NCI-H2107 treated with DMSO at 0.1 percent for 48 hours (cell line): ENCODE measurements at regions not wholly inside any gene's neighbourhood (a gene's known extent, or its start where the extent isn't known, plus 50 kb on each side); places are given as distances from the start of the nearest gene placed in this dataset.
"Not testable (repeated sequence)": the region's sequence is repeated elsewhere in the genome, so short reads cannot be mapped to it uniquely, and the experiment has no call there.

ENCODE experiments used
- DNase-seq: peaks from one replicate; lab custom pipeline; 2025; ENCODE audit not compliant: unreplicated experiment; lab: John Stamatoyannopoulos, UW

DNA sequence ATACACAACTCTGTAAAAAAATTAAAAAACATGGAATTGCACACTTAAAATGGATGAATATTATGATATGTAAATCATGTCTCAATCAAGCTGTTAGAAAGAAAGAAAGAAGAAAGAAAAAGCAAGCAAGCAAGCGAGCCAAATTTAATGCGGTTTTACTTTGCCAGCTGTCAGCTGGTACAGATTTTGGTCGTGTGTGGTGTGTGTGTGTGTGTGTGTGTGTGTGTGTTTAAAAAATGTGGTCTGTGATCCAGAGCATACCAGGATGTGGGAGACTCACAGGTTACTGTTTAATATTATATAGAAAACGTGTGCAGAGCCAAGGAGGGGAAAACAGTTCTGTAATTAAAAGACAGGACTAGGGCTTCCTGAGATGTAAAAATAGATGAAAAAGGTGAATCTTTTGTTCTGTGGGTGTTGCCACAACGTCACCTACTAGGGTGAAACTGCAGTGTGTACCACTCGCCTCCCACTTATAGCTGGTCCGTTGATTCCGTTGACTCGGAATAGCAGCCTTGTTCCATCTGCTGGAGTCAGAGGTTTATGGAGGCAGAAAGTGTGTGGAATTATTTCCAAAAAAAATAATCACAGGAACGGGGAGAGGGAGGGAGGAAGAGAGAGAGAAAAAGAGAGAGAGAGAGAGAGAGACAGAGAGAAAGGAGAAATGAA, 197.7 kb downstream of the BCAS1 start:
- DNase-seq = peak; percentile 86

DNA sequence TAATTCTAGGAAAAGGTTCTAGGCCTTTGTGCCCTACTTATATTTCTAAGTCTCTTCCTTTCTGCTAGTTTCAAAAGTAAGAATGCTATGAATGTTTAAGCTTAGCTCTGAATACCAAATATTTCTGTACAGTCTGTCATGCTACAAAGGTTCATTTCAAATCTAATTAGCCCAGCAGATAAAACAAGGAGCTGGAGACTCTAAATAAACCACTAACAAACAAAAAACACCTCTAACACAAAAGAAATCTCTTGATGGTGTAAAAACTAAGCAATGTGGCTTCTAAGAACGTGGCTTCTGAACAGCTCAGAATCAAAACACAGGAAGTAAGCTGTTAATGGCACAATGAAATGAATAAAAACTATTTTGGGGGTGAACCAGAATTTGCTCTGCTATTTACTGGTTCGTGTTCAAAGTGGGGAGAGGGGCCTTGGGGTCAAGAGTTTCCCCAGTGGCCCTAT, 198.3 kb downstream of the BCAS1 start:
- DNase-seq = peak; percentile 65

DNA sequence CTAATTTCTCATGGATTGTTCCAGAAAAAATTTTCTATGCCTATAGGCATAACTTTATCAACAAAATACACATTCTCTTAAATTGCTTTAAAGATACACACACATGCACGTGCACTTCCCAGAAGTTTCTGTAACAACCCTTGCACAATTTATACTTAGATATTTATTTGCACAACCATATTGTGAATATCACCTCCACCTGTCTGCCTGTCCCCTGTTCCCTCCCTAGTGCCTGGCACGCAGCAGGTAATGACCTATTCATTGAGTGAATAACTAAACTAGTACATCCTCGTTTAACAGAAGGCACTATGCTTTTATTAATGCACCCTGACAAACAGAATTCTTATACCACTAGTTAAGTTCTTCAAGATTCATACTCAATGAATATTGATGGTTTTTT, 198.9 kb downstream of the BCAS1 start:
- DNase-seq = peak; percentile 48

DNA sequence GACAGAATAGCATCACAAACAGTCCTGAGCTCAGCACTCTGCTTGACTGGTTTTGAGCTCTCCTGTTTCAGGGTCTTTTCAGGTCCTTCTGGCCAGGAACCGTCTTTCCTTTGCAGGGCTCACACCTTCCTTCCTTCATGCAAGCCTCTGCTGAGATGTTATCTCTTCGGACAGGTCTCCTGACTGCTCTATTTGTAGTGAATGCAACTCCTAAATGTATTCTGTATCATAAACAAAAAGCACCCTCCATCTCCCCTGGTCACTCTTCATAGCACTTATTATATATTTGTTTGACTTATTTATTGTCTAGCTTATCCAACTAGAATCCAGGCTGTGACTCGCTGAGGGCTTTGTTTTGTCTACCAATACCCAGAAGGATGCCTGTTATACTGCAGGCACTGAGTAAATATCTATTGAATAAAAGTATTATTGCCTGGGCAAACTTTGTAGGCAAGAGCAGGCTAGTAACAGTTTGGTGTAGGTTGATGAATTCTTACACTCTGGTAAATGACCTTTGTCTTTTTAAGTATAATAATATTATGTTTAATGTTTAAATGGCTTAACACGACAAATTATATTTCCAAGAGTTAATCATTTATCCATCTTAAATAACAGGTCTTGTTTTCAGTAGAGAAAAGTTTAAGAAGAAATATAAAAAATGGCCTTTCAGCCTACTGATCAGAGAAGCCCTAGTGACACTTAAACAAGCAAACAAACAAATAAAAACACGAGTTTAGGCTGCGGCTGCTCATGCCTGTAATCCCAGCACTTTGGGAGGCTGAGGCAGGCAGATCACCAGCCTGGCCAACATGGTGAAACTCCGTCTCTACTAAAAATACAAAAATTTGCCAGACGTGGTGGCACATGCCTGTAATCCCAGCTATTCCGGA, 199.7 kb downstream of the BCAS1 start:
- DNase-seq = peak; percentile 65

DNA sequence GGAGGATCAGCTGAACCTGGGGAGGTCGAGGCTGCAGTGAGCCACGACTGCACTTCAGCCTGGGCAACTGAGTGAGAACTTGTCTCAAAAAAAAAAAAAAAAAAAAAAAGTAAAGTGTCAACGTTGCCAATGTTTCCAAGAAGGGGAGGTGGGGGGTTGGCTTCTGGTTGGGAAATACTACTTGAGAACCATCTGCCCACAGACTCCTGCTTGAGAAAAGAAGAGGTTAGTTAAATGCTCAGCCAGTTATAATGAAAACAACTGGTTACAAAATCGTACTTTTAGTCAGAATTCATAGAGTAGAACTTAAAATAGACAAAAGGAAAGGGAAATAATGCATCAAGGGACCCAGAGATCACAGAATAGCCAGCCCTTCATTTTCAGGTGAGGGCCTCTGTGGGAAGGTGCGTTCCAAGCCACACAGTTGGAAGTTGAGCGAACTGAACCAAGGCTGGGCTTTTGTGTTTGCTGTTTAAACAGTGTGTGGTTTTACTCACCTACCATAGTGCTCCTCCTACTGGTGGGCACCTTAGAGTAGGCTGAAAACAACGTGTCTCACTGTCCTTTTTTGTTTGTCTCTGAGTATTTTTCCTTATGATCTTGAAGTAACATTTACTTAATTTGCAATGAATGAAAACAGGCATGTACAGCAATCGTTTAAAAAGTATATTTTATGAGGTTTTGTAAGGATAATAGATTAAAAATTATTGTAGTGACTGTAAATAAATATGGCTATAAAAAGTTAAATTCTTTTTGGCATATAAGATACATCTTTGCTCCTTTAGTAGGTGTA, 200.7 kb downstream of the BCAS1 start:
- peak; percentile 95 for DNase-seq

DNA sequence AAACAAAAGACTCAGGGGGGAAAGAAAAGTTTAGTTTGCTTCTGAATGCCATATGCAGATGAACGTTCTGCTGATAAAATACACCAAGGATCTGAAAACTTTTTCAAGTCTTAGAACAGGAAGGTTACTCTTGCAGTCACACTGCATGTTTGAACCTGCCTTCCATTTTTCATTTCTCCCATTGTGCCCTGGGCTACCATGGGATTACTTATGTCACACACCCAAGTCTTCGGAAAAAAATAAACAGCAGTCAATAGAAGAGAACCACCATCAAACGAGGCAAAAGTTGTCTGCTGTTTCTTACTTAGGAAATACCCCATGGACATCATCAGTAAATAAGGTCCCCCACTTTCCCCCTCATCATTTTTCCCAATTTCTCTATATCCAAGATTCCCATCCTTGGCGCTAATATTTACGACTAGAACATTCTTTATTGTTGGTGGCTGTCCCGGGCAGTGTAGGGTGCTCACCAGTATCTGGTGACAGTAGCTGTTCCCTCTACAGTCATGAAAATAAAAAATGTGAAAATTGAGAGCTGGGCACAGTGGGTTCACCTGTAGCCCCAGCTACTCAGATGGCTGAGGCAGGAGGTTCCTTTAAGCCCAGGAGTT, 202.5 kb downstream of the BCAS1 start:
- DNase-seq = peak; percentile 61

DNA sequence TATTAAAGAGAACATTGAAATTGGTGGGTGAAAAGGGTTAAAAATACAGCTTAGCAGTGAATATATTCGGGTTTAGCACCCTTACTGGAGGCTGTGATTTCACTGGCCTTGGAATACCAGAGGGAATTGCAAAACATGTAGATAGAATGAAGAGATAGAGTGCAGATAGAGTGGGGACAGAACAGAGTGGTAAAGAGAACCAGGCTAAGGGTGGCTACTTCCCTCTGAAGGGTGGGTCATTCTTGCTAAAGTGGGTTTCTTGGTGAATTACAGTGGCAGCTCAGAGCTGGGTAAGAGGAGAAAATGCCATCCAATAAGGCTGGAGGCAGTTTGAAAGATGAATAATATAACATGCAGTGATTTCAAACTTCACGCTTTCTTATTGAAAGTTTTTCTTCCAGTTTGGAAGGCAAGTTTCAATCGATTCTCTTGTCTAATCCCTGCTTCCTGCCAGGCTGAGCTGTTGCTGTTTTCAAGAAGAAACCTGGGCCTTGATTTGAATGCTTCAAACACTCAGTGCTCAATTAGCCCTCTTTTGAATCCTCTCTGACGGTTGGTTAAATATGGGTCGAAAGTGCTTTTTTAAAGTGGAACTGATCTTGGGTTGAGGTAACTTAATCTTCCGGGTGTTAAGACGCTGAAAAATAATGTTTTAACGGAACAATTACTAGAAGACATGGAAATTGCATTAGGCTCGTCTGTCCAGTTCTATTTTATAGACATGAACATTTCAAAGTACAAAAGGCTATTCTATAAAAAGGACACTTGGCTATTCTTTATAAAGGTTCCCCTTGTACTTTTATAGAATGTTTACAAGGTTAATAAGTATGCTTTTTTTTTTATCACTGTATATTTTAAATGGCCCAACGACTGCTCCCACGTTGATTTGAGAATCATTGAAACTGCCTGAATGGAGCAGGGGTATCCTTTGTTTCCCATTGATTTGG, 203.3 kb downstream of the BCAS1 start:
- peak; percentile 72 for DNase-seq

DNA sequence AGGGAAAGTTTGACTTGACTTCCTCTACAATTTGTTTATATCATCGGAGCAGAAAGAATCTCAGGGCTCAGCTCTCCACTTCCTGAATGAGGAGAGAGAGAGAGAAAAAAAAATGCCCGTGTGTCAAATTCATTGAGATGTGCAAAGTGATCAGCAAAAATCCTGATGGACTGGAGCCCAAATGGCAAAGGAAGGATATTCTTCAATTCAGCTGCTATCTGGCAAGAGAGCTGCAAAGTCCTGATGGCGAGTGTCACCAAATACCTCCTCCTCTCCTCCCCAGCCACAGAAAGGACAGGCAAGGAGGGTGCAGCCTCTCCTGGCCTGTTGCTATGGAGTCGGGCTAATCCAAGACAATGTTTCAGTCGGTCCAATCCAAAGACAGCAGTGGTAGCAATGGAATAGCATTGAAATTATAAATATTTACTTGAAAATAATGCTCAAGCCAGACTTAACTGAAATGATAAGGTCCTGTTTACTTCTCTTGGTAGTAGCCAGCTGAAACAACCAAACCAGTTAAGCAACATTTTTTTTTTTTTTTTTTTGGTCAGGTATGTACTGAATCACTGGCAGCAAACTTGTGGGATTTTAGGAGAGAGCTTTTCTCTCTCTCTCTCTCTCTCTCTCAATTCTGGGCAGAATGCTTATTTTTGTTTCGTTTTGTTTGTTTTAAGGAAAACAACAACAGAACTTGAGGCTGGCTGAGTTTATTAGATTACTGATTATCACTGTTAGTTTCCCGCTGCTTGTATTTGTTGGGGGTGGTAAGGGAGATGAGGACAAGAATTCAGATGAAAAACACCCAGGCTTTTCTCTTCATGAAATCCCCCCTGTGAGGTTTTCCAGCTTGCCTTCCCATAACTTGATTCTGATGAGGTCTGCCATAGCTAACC, 204.2 kb downstream of the BCAS1 start:
- DNase-seq = peak; percentile 79

DNA sequence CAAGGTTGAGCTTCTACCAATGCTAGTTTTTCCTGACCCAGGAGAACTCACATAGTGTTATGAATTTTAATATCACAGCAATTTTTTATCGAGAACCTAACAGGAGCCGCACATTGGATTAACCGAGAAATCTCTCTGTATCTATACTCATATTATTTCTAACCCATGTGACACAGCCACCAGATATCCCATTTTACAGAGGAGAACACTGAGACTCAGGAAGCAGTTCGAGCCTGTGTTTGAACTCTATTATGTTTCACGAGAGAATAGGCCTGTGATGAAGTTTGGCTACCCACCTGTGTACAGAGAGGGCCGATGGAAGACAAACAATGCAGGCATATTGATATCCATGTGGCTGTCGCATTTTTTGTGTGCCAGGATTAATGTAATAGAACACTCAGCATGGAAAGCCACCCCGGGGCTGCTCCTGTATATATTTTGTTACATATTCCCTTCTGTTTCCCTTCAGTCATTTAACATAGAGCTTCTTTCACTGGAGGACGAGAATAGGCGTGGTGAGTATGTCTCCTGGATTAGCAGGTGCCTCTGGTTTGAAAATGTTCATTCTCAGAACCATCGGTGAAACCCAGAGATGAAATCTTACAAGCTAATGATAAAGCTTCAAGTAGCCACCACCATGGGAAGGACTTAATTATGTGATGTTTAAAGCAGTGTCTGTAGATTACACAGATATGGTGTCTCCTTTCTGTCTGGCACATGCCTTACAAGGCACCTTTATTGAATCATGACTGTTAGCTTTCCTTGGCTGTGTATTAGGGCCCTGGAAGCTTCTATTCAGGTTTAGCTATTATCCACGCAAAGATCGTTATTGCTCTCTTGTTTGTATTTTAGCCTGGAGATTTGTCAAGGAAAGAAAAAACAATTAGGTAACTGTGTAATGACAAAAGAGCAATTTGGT, 205.4 kb downstream of the BCAS1 start:
- DNase-seq = peak; percentile 54

DNA sequence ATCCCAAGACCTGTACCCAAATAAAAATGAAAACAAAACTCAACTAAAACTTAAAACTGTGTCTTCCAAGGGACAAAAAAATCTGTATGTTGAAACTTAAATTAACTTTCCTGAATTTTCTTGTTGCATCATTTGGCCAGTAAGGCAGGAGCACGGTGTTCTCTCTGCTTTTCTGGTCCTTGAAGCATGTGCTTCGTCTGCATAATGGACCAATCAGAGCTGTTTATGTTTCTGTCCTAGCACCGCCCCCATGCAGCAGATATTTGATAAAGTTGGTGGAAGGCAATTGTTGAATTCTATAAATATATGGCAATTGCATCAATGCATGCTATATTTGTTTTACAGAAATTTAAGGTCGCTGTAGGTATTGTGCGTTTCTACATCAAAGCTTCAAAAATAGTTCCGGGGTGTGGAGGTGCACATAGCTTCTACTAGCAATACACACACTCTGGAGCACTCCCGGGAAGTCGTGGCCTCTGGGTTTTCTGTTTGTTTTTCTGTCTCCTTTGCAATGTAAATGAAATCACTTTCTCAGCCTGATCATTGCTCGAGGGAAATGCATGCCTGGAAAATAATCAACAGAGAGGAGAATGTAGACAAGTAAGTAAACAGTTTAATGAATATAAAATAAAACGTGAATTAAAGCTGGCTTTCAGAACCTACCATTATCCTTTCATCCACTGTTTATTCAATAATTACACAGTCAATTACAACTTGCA, 206.3 kb downstream of the BCAS1 start:
- DNase-seq = peak; percentile 24

DNA sequence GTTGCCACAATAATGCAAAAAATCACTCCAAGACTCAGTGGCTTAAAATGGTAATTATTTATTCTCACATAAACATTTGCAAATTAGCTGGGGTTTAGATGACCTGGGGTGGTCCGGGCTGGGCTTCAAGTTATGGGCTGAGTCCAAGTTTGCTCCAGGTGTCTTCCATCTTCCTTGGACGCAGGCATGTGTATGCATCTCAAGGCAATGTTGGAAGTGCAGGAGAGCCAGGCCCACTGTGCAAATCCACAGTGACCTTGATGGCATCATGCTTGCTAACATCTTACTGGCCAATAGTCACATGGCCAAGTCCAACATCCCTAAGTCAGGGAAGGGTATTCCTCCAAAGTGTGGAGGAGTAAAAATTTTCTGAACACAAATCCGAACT, 206.9 kb downstream of the BCAS1 start:
- not testable (repeated sequence) for DNase-seq

DNA sequence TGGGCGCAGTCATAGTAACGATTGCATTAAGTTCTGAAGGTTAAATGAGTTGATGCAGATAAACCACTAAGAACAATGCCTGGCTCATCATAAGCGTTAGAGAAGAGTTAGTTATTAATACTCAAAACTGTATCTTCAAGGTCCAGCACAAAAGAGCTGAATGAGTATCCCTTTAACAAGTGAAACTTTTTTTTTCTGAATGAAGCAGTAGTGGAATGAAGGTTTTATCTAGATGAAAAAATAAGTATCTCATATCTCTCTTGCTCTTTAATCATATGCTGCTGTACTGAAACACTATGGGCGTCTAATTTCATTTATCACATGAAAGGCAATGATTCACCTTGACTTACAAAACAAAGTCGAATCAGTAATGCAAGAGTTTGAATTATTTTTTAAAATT, 207.4 kb downstream of the BCAS1 start:
- DNase-seq = not testable (repeated sequence)

DNA sequence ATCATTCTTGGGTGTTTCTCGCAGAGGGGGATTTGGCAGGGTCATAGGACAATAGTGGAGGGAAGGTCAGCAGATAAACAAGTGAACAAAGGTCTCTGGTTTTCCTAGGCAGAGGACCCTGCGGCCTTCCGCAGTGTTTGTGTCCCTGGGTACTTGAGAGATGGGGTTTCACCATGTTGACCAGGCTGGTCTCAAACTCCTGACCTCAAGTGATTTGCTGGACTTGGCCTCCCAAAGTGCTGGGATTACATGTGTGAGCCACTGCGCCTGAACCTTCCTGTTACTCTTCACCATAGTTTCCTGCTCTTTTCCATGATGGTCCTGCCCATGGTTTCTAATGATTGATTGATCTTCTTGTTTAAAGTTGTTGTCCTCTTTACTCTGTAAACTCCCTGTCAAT, 207.9 kb downstream of the BCAS1 start:
- DNase-seq = not testable (repeated sequence)

DNA sequence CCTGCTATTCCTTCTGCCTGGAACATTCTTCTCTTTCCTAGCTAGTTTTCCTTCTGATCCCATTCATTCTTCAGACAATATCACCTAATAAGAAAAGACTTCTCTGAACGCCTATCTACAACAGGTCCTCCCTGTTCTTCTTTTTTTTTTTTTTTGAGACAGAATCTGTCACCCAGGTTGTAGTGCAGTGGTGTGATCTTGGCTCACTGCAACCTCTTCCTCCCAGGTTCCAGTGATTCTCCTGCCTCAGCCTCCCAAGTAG, 208.3 kb downstream of the BCAS1 start:
- not testable (repeated sequence) for DNase-seq

DNA sequence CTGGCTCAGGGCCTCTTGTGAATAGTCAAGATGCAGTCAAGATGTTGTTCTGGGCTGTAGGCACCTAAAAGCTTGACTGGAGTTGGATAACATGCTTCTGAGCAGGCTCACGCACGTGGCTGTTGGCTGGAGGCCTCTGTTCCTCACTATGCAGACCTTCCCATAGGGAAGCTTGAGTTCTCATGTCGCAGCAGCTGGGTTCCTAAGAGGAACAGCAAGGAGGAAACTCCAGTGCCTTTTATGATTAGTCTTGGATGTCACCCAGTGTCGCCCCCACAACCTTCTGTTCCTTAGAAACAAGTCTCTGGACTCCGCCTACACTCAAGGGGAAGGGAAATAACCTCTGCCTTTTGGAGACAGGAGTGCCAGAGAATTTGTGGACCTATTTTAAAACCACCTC, 210.7 kb downstream of the BCAS1 start:
- no peak for DNase-seq

DNA sequence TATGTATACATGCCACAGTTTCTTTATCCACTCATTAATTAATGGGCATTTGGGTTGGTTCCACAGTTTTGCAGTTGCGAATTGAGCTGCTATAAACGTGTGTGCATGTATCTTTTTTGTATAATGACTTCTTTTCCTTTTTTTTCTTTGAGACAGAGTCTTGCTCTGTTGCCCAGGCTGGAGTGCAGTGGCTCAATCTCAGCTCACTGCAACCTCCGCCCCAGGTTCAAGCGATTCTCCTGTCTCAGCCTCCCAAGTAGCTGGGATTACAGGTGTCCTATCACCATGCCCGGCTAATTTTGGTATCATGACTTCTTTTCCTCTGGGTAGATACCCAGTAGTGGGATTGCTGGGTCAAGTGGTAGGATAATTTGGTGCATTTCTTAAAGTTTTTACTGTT, 211.4 kb downstream of the BCAS1 start:
- not testable (repeated sequence) for DNase-seq

DNA sequence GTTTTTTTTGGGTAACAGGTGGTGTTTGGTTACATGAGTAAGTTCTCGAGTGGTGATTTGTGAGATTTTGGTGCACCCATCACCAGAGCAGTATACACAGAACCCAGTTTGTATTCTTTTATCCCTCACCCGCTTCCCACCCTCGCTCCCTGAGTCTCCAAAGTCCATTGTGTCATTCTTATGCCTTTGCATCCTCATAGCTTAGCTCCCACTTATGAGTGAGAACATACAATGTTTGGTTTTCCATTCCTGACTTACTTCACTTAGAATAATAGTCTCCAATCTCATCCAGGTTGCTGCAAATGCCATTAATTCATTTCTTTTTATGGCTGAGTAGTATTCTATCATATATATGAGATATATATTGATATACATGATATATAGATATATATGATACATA, 211.9 kb downstream of the BCAS1 start:
- DNase-seq = not testable (repeated sequence)
